GM12891 (cell line): ENCODE measurements at regions not wholly inside any gene's neighbourhood (a gene's known extent, or its start where the extent isn't known, plus 50 kb on each side); places are given as distances from the start of the nearest gene placed in this dataset.

ENCODE experiments used
- PAX5 ChIP-seq: IDR thresholded peaks from 2 replicates; pipeline ENCODE4 v1.6.1; 2011; ENCODE audit warnings: low read length, moderate library complexity, mild to moderate bottlenecking; ENCODE audit not compliant: insufficient read depth, severe bottlenecking
- POLR2A ChIP-seq: IDR thresholded peaks from 2 replicates; pipeline ENCODE4 v1.6.1; 2011; ENCODE audit warnings: low read depth, low read length, control low read depth
- POLR2AphosphoS5 ChIP-seq: IDR thresholded peaks from 2 replicates; pipeline ENCODE4 v1.6.1; 2011; ENCODE audit warnings: low read depth, low read length, control low read depth
- POU2F2 ChIP-seq: IDR thresholded peaks from 2 replicates; pipeline ENCODE4 v1.6.1; 2011; ENCODE audit warnings: low read depth, mild to moderate bottlenecking, control low read depth, low read length, moderate library complexity
- SPI1 ChIP-seq: IDR thresholded peaks from 2 replicates; pipeline ENCODE4 v1.6.1; 2011; ENCODE audit warnings: low read depth, low read length, control low read depth
- TAF1 ChIP-seq: IDR thresholded peaks from 2 replicates; pipeline ENCODE4 v1.6.1; 2011; ENCODE audit warnings: low read depth, low read length, control low read depth

DNA sequence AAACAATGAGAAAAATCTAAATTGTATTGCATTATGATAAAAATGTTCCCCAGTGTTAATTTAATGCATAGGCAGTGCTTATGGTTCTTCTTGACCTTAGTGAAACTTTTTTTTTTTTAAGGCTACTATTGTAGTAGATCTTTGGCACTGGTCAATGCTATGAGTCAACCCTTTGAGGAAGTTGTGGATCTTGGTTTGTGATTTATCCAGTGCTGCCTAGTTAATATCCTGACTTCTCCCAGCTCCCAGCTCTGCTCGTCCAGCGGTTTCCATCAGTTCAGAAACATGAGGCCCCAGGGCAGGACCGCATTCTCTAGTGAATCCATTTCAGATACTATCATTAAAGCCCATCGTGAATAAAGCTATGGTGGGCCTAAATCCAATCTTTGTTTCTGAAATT is 364.5 kb upstream of the JARID2 start:
- TF ChIP-seq POLR2A = no peak
- no peak for TF ChIP-seq POLR2AphosphoS5
- TF ChIP-seq SPI1 = no peak
- no peak for TF ChIP-seq TAF1
- no peak for TF ChIP-seq PAX5
- no peak for TF ChIP-seq POU2F2
